K562 (cell line): ENCODE measurements at regions not wholly inside any gene's neighbourhood (a gene's known extent, or its start where the extent isn't known, plus 50 kb on each side); places are given as distances from the start of the nearest gene placed in this dataset.

ENCODE experiments used
- ATAC-seq: fragments of 200-7000 bp; cut with Tn5 transposase; 3 replicates; pipeline ENCODE4 v1.9.1; 2020; ENCODE audit warnings: moderate library complexity
- BruUV-seq: library from RNA; stranded (reverse); fragments of 400-500 nt; replicated peaks from 2 replicates; lab custom pipeline; 2021; lab: Mats Ljungman, UMichigan
- CTCF ChIA-PET: fragments of 300-600 bp; formaldehyde crosslinking; extraction: SDS; loops from one replicate; lab custom pipeline; 2021; ENCODE audit warnings: low intra/inter-chr PET ratio; lab: Yijun Ruan, JAX
- POLR2A ChIA-PET: fragments of 300-600, 350-650 bp; sonication (Branson Sonifier 250); formaldehyde crosslinking; extraction: SDS; loops from one replicate; lab custom pipeline; 2021; ENCODE audit warnings: antibody characterized with exemption, inconsistent platforms; lab: Yijun Ruan, JAX
- DNase-seq, 4 experiments: peaks; one replicate each; pipeline versions ENCODE4 v3.0.0 to v3.0.0-alpha.2; 2011 to 2018; ENCODE audit warnings: low spot score in 3 of 4, mixed read lengths in 3 of 4; ENCODE audit errors: extremely low read depth in 1 of 4
- FAIRE-seq: peaks from 2 replicates; lab custom pipeline; 2011; peaks lifted over from hg19 to GRCh38; lab: Jason Lieb, UNC
- H2AFZ ChIP-seq: 2 replicates; pipeline ENCODE4 v1.6.0; 2011; ENCODE audit warnings: low read depth, low read length, control low read depth, inconsistent platforms
- H3K27ac ChIP-seq: fragments of 200-600 bp; 3 replicates; pipeline ENCODE4 v1.8.0; 2011; ENCODE audit warnings: low read depth, mild to moderate bottlenecking, control low read depth, inconsistent platforms, low read length, moderate library complexity, mixed read lengths; ENCODE audit errors: extremely low read depth
- H3K27me3 ChIP-seq, 2 experiments: fragments of 300-600 bp in 1 of 2; 2 replicates in 1 of 2; 3 replicates in 1 of 2; pipeline versions ENCODE4 v1.6.0 to v1.8.0; 2011; ENCODE audit warnings: inconsistent platforms in 2 of 2, low read length in 2 of 2, mild to moderate bottlenecking in 1 of 2, mixed read lengths in 1 of 2, moderate library complexity in 1 of 2; ENCODE audit not compliant: control insufficient read depth in 2 of 2, insufficient read depth in 2 of 2
- H3K36me3 ChIP-seq: fragments of 300-600 bp; 3 replicates; pipeline ENCODE4 v1.8.0; 2011; ENCODE audit warnings: mild to moderate bottlenecking, low read length, inconsistent platforms; ENCODE audit not compliant: control insufficient read depth, insufficient read depth
- H3K4me1 ChIP-seq, 2 experiments: fragments of 200-600 bp in 1 of 2; replicated peaks in 1 of 2; 2 replicates in 1 of 2; 3 replicates in 1 of 2; pipeline versions ENCODE4 v1.5.1 to v1.8.0; 2011; ENCODE audit warnings: inconsistent platforms in 2 of 2, low read length in 2 of 2, mild to moderate bottlenecking in 1 of 2, mixed read lengths in 1 of 2, moderate library complexity in 1 of 2; ENCODE audit not compliant: control insufficient read depth in 2 of 2, insufficient read depth in 2 of 2
- H3K4me2 ChIP-seq: 2 replicates; pipeline ENCODE4 v1.6.1; 2011; ENCODE audit warnings: low read length, control low read depth, inconsistent platforms, mixed read lengths; ENCODE audit not compliant: insufficient read depth
- H3K4me3 ChIP-seq: fragments of 200-600 bp; sonication (generic), shearing (Covaris generic); 2 replicates; pipeline ENCODE4 v1.5.1; 2016; ENCODE audit warnings: control low read depth, inconsistent platforms
- H3K79me2 ChIP-seq: fragments of 200-600 bp; 3 replicates; pipeline ENCODE4 v1.8.0; 2011; ENCODE audit warnings: low read length, inconsistent platforms; ENCODE audit not compliant: control insufficient read depth, insufficient read depth
- H3K9ac ChIP-seq, 2 experiments: 2 replicates each; pipeline versions ENCODE4 v1.6.0 to v1.6.1; 2011; ENCODE audit warnings: low read depth in 2 of 2, low read length in 2 of 2, control low read depth in 1 of 2, inconsistent platforms in 1 of 2, mild to moderate bottlenecking in 1 of 2, mixed read lengths in 1 of 2; ENCODE audit not compliant: insufficient read depth in 1 of 2
- H3K9me1 ChIP-seq: one replicate; pipeline ENCODE4 v1.6.0; 2011; ENCODE audit warnings: inconsistent platforms, mild to moderate bottlenecking, low read length, moderate library complexity; ENCODE audit not compliant: control insufficient read depth, insufficient read depth
- H3K9me3 ChIP-seq: replicated peaks from 2 replicates; pipeline ENCODE4 v1.5.1; 2011; ENCODE audit warnings: low read depth, low read length, inconsistent platforms; ENCODE audit not compliant: control insufficient read depth, insufficient read depth
- H4K20me1 ChIP-seq: replicated peaks from 2 replicates; pipeline ENCODE4 v1.6.1; 2011; ENCODE audit warnings: low read length, inconsistent platforms, mixed read lengths; ENCODE audit not compliant: control insufficient read depth, insufficient read depth
- ARID1B ChIP-seq: fragments of 450-650 bp; IDR thresholded peaks from 2 replicates; pipeline ENCODE4 v1.6.1; 2016; ENCODE audit warnings: antibody characterized with exemption, mild to moderate bottlenecking, inconsistent platforms
- ARID2 ChIP-seq: fragments of 450-650 bp; IDR thresholded peaks from 2 replicates; pipeline ENCODE4 v1.6.1; 2017; ENCODE audit warnings: antibody characterized with exemption, mild to moderate bottlenecking
- CBX2 ChIP-seq: fragments of 200-600 bp; sonication (generic); IDR thresholded peaks from one replicate; pipeline ENCODE4 v1.6.1; 2012; ENCODE audit warnings: mild to moderate bottlenecking, low read length, inconsistent platforms; ENCODE audit not compliant: insufficient read depth, poor library complexity, severe bottlenecking
- GABPB2 ChIP-seq: fragments of 250-450 bp; sonication (Bioruptor Pico); conservative IDR thresholded peaks from 2 replicates; pipeline ENCODE4 v1.5.1; 2021; ENCODE audit warnings: mild to moderate bottlenecking
- MAX ChIP-seq: sonication (generic); formaldehyde crosslinking; IDR thresholded peaks from 2 replicates; pipeline ENCODE4 v1.9.0; 2022; ENCODE audit warnings: mild to moderate bottlenecking, missing genetic modification reagents
- MECOM ChIP-seq: fragments of 250-450 bp; sonication (Bioruptor Pico); IDR thresholded peaks from 2 replicates; pipeline ENCODE4 v1.8.0; 2022; ENCODE audit warnings: inconsistent platforms
- MYBL2 ChIP-seq, 2 experiments: fragments of 450-650 bp in 1 of 2; sonication (generic) in 1 of 2; formaldehyde crosslinking in 1 of 2; IDR thresholded peaks; 2 replicates each; pipeline versions ENCODE4 v1.6.1 to v1.8.1; 2017 to 2022; ENCODE audit warnings: borderline replicate concordance in 1 of 2, inconsistent platforms in 1 of 2, low read depth in 1 of 2, mild to moderate bottlenecking in 1 of 2, missing genetic modification reagents in 1 of 2, moderate library complexity in 1 of 2
- NCOA1 ChIP-seq: fragments of 450-650 bp; IDR thresholded peaks from 2 replicates; pipeline ENCODE4 v1.6.1; 2016; ENCODE audit warnings: low read depth
- PTTG1 ChIP-seq: fragments of 450-650 bp; IDR thresholded peaks from 2 replicates; pipeline ENCODE4 v1.6.1; 2016; ENCODE audit warnings: low read depth, mild to moderate bottlenecking, missing genetic modification characterization, missing compliant biosample characterization
- RNF2 ChIP-seq: sonication (generic); IDR thresholded peaks from 2 replicates; pipeline ENCODE4 v1.6.1; 2016
- SFPQ ChIP-seq: fragments of 200-400 bp; formaldehyde crosslinking; IDR thresholded peaks from 2 replicates; pipeline ENCODE4 v1.6.1; 2017; ENCODE audit warnings: mild to moderate bottlenecking, low read depth, low read length, moderate library complexity
- SMARCE1 ChIP-seq: fragments of 450-650 bp; IDR thresholded peaks from 2 replicates; pipeline ENCODE4 v1.7.1; 2016; ENCODE audit warnings: mild to moderate bottlenecking
- SRSF9 ChIP-seq: fragments of 200-400 bp; formaldehyde crosslinking; IDR thresholded peaks from 2 replicates; pipeline ENCODE4 v1.6.1; 2017; ENCODE audit warnings: low read depth, low read length, borderline replicate concordance
- TEAD2 ChIP-seq: fragments of 450-650 bp; IDR thresholded peaks from 2 replicates; pipeline ENCODE4 v1.6.1; 2016; ENCODE audit warnings: missing genetic modification characterization, control low read depth, missing compliant biosample characterization
- THRA ChIP-seq: fragments of 450-650 bp; IDR thresholded peaks from 2 replicates; pipeline ENCODE4 v1.6.1; 2017; ENCODE audit warnings: mild to moderate bottlenecking, moderate library complexity
- U2AF2 ChIP-seq: fragments of 200-400 bp; formaldehyde crosslinking; optimal IDR thresholded peaks from 2 replicates; pipeline ENCODE3; 2017; ENCODE audit warnings: low read depth, mild to moderate bottlenecking, low read length
- XRCC3 ChIP-seq: fragments of 450-650 bp; IDR thresholded peaks from 2 replicates; pipeline ENCODE4 v1.6.1; 2017; ENCODE audit warnings: mild to moderate bottlenecking, moderate library complexity
- ZNF134 ChIP-seq: fragments of 250-450 bp; sonication (Bioruptor Pico); conservative IDR thresholded peaks from 2 replicates; pipeline ENCODE4 v1.4.0; 2020
- ZNF146 ChIP-seq: IDR thresholded peaks from one replicate; pipeline ENCODE4 v1.6.1; 2018; ENCODE audit warnings: missing compliant biosample characterization; ENCODE audit not compliant: unreplicated experiment
- ZNF644 ChIP-seq: fragments of 200-800 bp; sonication (Bioruptor generic); IDR thresholded peaks from 2 replicates; pipeline ENCODE4 v1.6.1; 2016; ENCODE audit warnings: low read depth, missing genetic modification characterization, missing compliant biosample characterization
- WGBS: fragments of 100-300 bp; shearing (Covaris generic); methylation state at CpG from one replicate; pipeline ENCODE4 v1.1.6; 2016; ENCODE audit warnings: low coverage, mixed read lengths; ENCODE audit not compliant: insufficient coverage; ENCODE audit errors: missing lambda C conversion rate; 5-methylcytosine and 5-hydroxymethylcytosine counted together
- in situ Hi-C: fragments of 300-500 bp; cut with MboI; formaldehyde crosslinking; loops from 4 replicates; pipeline ENCODE4 v1.15.0; 2018; ENCODE audit warnings: inconsistent platforms, mixed read lengths
- intact Hi-C: fragments of 100-400 bp; cut with micrococcal nuclease; formaldehyde crosslinking; loops from 2 replicates; pipeline ENCODE4 v1.14.2; 2022

- no peaks in the 10 kb centered on the region for H3K27me3 ChIP-seq
- peaks cover 1% of the 10 kb centered on the region for H3K9me3 ChIP-seq
- TF ChIP-seq NCOA1 (no peak), ARID2 (no peak), XRCC3 (no peak), MAX (CRISPR knock-in tag) (no peak), CBX2 (no peak), PTTG1 (tag) (no peak), MECOM (CRISPR knock-in tag) (no peak), ZNF134 (CRISPR knock-in tag) (no peak), GABPB2 (CRISPR knock-in tag) (no peak), MYBL2 (IDR thresholded peaks at IDR 0.05; ENCODE audit: low read depth) (no peak), MYBL2 (CRISPR knock-in tag; IDR thresholded peaks at IDR 0.05; ENCODE audit: borderline replicate concordance) (no peak), SMARCE1 (no peak), SFPQ (no peak), RNF2 (no peak), U2AF2 (no peak), ZNF644 (tag) (no peak), SRSF9 (no peak), THRA (no peak), TEAD2 (no peak), ARID1B (no peak), ZNF146 (CRISPR knock-in tag) (no peak)
- no peak overlapping the region for H3K27ac ChIP-seq
- H3K36me3 ChIP-seq: no peaks in the 10 kb centered on the region
- no peak overlapping the region for H3K4me2 ChIP-seq
- no peak overlapping the region for H3K4me3 ChIP-seq
- in situ Hi-C loops (no loop called here), intact Hi-C loops (no loop called here)
- FAIRE-seq (no peak), DNase-seq (no peak), ATAC-seq (no peak)
- no peaks in the 10 kb centered on the region for H4K20me1 ChIP-seq
- no TSS peak for BruUV-seq
- ChIA-PET CTCF (no interaction called here), POLR2A (no interaction called here)
- H3K9me1 ChIP-seq: no peaks in the 10 kb centered on the region
- H3K79me2 ChIP-seq: no peaks in the 10 kb centered on the region
- no peak overlapping the region for H2AFZ ChIP-seq
- no peaks in the 10 kb centered on the region for H3K4me1 ChIP-seq
- no peak overlapping the region for H3K9ac ChIP-seq
- 10% methylated on average over 1 of the region's 1 CpG for WGBS
Measured at GRCh38 chr3:36302626-36303025, 77.7 kb upstream of the STAC start.
